HG03135 (cell line): ENCODE measurements at regions not wholly inside any gene's neighbourhood (a gene's known extent, or its start where the extent isn't known, plus 50 kb on each side); places are given as distances from the start of the nearest gene placed in this dataset.
A peak's percentile ranks its signal among the peaks of the same experiment; 100 is the strongest.
"Not testable (repeated sequence)": the region's sequence is repeated elsewhere in the genome, so short reads cannot be mapped to it uniquely, and the experiment has no call there.

Source experiments
- ATAC-seq: cut with Tn5 transposase; IDR thresholded peaks from one replicate; pipeline ENCODE4 v1.9.1; 2021; ENCODE audit warnings: mild to moderate bottlenecking, moderate library complexity; ENCODE audit not compliant: unreplicated experiment

DNA sequence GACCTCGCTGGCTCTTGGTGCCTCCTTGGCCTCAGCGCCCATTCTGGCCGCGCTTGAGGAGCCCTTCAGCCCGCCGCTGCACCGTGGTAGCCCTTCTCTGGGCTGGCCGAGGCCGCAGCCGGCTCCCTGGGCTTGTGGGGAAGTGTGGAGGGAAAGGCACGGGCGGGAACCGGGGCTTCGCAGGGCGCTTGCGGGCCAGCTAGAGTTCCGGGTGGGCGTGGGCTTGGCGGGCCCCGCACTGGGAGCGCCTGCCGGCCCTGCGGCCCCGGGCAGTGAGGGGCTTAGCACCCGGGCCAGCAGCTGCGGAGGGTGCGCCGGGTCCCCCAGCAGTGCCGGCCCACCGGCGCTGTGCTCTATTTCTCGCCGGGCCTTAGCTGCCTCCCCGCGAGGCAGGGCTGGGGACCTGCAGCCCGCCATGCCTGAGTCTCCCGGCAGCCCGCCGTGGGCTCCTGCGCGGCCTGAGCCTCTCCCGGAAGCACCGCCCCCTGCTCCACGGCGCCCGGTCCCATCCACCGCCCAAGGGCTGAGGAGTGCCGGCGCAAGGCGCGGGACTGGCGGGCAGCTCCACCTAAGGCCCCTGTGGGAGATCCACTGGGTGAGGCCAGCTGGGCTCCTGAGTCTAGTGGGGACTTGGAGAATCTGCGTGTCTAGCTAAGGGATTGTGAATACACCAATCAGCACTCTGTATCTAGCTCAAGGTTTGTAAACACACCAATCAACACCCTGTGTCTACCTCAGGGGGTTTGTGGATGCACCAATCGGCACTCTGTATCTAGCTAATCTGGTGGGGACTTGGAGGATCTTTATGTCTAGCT lies 141.1 kb downstream of the SLCO4C1 start:
- ATAC-seq: not testable (repeated sequence)

DNA sequence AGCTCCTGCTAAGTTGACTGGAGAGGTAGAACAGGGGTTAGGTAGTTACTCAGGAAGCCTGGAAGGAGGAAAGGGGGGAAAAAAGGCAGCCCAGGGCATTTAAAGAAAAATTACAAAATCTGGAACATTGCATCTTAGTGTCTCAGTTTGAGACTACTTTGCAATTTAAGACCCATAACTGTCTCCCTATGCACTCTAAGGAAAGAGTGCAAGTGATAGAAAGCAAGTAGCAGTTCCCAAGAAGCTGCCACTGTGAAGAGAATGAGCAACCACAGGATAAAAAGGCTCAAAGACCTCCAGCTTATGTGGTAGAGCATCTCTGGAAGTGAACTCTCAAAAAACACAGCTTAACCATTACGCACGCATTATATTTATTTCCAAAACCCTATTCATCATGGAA lies 141.8 kb downstream of the SLCO4C1 start:
- ATAC-seq: no peak

DNA sequence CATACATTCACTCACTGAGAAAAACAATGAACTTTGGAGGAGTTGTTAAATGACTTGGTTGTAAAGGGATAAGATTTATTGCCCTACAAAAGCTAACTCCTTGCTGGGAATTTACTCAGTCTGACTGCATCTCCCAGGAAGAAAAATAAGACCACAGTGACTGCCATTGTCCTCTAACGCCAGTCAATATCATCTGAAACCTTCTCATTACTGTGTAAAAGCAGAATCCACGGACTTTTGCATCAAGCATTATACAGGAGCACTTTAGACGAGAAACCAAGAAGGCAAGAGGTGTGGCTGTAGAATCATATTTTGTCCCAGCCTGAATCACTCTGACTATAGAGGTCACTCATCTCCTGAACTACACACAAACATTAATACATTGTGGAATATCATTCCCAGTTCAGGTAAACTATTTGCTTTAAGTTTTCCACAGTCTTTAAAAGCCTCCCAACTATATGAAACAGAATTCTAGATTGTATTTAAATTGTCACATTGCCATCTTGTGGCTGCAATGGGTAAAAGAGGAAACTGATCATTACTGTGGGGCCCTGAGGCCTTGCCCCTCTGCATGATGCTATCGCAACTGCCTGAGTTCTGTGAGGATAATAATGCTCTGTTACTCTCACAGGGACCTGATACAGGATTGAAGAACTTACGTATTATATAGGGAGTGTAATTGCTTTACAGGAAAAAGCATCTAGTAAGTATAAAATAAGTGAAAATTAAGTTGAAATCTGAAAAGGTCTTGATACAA lies 142.9 kb downstream of the SLCO4C1 start:
- peak; percentile 69 for ATAC-seq

DNA sequence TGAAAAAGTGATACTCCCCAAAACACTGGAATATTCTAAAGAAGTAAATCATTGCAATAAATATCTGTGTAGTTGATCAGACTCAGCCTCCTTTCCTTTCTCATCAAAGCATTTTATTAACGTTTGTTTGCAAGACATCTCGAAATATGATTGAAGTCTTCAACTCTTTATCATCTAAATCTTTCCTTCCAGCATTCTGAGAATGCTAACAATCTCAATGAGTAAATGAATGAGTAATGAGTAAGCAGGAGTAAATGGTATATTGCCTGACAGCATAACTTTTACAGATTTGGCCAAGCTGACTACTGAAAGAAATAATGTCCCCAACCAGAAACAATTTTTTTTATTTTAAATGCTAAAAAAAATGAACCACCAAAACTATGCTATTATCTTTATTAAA lies 157.1 kb downstream of the SLCO4C1 start:
- ATAC-seq: no peak

DNA sequence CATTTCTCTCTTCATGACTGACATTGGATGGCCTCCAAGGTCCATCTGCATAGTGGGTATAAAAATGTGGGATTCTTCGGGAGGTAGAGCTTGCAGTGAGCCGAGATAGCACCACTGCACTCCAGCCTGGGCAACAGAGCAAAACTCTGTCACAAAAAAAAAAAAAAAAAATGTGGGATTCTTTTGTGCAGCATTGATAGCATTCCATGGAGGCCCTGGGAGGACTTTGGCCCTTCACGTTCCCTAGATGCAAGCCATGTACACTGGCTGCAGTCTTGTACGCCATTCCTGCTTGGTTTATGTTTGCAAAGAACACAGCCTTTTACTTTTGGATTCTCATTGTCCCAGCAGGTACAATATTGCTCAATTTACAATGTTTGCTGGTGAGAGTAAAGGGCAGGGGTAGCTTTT lies 157.8 kb downstream of the SLCO4C1 start:
- ATAC-seq: no peak

DNA sequence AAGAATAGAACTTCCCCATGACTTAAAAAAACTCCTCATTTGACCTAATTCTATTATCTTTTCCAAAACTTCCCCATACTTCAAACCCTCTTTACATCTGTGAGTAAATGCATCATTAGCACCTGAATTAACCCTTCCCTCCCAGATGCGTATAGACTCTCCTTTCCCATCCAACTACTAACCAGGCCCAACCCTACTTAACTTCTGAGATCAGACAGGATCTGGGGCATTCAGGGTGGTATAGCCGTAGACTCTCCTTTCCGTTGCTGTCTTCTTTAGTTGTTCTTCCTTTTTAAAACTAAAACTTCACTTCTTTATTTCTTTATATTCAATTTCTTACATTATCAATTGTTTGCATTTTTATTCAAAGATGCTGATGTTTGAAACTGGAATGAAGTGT lies 165.2 kb downstream of the SLCO4C1 start:
- ATAC-seq: no peak

DNA sequence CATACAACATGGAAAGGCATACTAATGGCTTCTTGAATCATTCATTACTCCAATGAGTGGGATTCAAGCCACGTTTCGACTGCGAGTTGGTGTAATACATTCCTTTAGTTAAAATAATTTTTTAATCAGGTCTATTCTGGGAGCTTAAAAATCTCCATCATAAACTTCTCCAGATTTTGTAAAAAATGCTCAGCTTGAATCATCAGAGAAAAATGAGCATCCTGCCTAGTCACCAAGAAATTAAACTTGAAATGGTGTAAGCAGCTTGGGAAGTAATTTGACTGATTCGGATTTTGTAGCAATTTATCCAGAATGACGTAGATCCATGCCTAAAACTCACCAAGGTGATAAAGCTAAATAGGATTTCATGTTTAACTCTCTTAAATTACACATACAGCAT lies 165.7 kb downstream of the SLCO4C1 start:
- no peak for ATAC-seq

DNA sequence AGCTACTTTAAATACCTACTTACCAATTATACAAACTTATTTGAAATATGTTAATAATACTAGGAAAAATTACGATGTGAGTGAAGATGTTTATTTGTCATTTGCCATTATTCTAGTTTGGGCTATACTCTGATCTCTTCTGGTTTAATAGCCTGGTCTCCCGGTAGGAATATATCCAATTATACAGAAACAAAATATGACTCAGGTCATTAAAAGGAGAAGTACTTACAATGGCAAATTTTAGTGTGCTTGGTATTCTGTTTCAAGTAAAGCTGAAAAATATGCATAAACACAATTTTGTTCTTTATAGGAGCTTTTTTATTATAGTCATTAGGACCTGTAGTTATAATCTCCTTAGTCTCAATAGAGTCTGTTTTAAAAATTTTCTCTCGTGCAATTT lies 176.8 kb downstream of the SLCO4C1 start:
- no peak for ATAC-seq

DNA sequence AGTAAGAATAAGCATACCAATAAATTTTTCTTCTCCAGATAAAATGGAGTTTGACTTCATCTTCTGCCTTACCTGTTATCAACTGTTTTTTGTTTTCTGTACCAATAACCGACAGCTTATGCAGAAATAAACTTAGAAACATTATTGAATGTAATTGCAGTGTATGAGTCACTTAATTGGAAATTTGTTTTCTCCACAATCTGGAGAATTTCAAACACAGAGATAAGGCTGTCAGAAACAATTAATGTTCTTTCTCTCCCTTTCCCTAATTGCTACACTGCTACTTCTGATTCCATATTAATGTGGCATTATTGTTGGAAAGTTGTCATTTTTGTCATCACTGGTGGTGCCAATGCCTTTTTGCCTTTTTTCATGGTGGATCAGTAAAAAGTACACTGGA lies 180.3 kb downstream of the SLCO4C1 start:
- ATAC-seq: no peak

DNA sequence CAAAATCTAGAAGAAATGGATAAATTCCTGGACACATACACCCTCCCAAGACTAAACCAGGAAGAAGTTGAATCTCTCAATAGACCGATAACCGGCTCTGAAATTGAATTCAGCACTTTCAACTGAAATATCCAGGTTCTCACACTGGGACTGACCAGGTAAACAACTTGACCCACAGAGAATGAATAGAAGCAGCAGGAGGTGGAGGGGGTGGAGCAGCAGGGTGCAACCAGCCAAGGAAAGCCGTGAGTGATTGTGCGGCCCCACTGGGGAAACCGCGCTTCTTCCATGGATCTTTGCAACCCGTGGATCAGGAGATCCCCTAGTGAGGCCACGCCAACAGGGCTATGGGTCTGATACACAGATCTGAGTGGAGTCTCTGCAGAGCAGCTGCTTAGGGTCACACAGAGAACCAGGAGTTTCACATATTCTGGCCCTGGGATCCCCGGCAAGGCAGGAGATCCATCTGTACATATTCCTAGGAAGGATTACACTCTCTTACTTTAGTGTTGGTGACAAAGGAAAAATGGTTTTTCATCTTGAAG lies 181.5 kb downstream of the SLCO4C1 start:
- no peak for ATAC-seq

DNA sequence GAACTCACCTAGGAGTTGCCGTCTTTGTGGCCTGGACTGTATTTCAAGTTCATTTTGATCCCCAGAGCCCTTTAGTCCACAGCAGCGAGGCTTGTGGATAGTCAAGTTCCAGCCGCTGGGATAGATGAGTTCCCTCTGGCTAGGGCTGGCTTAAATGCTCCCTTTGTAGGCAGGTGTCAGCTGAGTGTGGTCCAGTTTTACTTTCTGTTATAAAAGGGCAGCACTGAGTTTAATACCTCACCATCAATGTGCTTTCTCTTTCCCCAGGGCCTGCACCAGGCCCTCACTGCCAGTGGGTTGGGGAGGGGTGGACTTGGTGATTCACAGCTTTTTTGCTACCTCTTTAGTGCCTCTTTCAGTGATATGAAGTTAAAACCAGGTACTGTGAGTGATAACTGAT lies 188.2 kb downstream of the SLCO4C1 start:
- no peak for ATAC-seq

DNA sequence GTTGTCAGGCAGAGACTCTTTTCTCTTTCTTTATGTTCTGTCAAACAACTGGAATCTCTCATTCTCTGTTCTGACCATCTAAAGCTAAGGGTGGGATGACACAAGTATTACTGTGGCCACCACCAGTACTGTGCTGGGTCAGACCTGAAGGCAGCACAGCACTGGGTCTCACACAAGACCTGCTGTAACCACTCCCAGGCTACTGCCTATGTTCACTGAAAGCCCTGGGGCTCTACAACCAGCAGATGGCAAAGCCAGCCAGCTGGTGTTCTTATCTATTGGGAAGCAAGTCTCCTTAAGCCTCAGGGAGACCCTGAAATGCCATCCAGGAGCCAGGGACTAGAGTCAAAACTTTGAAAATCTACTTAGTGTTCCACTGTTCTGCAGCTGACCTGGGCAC lies 189.5 kb downstream of the SLCO4C1 start:
- no peak for ATAC-seq

DNA sequence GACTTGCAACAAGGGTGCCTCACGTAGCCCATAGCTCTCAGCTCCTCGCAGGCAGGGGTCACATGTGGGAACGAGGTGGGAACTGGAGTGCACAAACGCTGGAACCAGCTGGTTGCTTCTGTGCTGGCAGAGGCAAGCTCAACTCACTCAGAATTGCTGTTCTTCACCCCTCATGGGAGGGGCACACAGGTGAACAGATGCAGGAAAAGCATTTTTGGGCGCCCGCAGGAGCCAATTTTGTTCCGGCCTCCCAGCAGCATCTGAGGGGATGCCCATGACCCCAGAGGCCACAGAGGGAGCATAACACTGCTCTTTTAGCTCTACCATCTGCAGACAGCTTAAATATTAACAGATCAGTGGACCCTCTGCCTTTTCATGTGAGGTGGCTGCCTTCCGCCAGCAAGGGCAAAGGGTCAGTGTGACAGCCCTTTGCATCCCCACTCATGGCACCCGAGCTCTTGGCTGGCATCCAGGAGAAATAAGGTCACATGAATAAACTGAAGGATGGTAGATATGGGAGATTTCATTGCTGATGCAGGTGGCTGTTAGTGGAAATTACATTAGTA lies 196.2 kb downstream of the SLCO4C1 start:
- no peak for ATAC-seq

DNA sequence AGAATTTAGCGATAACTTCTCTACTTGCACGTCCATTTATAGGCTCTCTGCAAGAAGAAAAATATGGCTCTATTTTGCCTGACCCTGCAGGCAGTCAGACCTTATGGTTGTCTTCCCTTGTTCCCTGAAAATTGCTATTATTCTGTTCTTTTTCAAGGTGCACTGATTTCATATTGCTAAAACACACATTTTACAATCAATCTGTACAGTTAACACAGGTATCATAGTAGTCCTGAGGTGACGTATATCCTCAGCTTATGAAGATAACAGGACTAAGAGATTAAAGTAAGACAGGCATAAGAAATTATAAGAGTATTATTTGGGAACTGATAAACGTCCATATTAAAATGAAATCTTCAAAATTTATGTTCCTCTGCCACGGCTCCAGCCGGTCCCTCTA lies 197.0 kb downstream of the SLCO4C1 start:
- not testable (repeated sequence) for ATAC-seq

DNA sequence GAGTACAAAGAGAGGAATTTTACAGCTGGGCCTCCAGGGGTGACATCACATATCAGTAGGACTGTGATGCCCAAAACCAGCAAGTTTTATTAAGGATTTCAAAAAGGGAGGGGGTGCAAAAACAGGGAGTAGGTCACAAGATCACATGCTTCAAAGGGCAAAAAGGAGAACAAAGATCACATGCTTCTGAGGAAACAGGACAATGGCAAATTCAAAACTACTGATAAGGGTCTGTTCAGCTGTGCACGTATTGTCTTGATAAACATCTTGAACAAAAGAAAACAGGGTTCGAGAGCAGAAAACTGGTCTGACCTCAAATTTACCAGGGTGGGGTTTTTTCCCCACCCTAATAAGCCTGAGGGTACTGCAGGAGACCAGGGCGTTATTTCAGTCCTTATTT lies 197.5 kb downstream of the SLCO4C1 start:
- not testable (repeated sequence) for ATAC-seq

DNA sequence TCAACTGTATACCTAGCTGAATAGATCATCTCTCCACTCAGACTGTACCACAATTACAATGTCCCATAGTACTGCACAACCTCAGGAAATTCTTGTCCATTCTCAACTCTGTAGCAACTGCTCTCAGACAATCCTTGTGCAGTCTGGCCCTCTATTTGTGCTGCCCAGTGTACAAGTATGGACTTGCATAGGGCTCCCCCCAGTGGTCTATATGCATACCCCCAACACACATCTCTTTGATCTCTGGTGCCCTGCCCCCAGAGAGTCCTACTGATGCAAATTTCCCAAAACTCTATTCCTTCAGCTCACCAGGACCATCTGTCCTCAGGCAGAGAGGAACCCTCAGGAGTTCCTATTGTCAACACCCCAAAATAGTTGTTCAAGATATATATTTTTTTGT lies 205.3 kb downstream of the SLCO4C1 start:
- ATAC-seq: peak; percentile 79

DNA sequence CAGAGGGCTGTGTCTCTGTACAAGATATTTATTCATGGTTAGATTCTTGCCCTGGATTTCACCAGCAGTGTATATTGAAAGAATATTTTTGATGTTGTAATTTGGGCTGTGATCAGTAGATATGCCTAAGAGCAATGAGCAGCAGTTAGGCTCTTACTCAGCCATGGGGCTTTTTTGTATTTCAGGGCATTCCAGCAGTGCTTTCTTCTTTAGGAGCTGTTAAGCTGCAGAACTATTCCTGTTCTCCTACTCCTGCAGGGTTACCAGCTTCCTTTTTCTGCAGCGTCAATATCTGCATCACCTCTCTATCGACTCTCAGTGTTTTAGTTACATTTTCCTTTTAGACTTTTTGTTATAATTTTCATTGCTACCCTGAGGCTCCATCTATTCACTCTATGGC lies 206.2 kb downstream of the SLCO4C1 start:
- no peak for ATAC-seq

DNA sequence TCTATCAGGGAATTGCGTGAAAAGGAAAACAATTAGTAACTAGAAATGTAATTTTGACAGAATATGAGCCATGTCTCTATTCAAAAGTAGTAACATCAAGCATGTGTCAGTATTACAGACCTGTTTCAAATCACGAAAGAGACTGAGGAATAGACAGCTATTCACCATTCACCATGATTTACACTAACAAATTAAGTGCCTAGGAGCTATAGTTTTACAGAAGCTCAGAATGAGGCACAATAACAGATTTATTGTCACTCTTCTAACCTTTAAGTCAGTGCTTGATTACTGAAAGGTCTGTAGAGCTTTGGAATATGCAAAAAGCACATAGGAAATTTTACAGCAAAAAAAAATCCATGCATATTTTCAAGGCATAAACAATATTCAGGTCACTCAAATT lies 208.2 kb downstream of the SLCO4C1 start:
- no peak for ATAC-seq

DNA sequence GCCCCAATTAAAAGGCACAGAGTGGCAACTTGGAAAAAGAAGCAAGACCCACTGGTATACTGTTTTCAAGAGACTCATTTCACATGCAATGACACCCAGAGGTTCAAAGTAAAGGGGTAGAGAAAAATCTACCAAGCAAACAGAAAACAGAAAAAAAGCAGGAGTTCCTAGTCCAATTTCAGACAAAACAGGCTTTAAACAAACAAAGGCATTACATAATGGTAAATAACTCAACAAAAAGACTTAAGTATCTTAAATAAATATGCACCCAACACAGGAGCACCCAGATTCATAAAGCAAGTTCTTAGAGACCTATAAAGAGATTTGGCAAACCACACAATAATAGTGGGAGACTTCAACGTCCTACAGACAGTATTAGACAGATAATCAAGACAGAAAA lies 215.8 kb downstream of the SLCO4C1 start:
- no peak for ATAC-seq

DNA sequence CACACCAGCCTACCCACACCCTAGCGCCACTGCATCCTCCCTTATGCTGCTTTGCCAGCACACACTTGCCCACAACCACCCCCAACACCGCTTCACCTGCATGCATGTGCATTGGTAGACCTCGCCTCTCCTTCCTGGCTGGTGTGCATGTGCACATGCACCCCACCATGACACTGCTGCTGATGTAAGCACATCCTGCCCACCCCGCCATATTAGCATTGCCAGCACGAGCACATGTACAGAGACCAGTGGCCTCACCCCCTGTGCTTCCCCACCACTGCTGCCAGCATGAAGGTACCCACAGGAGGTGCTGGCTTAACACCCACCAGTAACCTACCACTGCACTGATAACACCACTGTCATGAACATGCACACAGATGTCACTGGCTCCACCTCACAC lies 218.2 kb downstream of the SLCO4C1 start:
- no peak for ATAC-seq

DNA sequence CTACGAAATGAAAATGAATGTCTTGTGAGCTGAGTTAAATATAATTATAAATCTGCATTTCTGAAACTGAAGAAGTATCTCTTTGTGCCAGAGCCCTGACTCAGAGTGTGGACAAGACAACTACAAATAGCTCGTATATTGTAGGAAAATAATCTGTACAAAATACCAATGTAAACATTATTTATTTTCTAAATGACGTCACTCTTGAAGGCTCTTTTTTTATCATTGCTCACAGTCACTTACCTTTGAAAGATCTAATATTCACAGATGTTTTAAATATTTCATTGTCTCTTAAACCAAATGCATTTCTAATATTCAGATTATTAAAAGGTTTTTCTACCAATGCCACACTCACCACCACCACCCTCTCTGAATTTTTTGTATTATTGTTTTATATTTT lies 226.1 kb downstream of the SLCO4C1 start:
- ATAC-seq: no peak

DNA sequence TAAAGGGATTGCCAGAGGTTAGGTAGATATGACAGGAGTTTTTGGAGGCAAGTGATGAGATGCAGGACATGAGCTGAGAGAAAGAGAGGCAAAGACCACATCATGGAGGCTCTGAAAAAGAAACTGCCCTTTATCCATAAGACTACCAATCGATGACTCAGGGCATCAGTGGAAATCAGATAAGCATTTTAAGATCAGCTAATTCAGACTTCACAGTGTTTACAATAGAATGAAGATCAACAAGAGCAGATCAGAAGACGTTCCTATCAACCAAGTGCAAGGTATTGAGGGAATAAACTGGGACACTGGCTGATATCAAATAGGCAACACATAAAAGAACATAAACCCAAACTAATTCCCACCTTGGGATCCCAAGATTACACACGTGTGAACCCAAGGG lies 227.2 kb downstream of the SLCO4C1 start:
- no peak for ATAC-seq
